Lower leg skin (tissue), 3 donors: ENCODE measurements at regions not wholly inside any gene's neighbourhood (a gene's known extent, or its start where the extent isn't known, plus 50 kb on each side); places are given as distances from the start of the nearest gene placed in this dataset.

Source experiments
- CTCF ChIP-seq, 3 donors: fragments of 450-650 bp; IDR thresholded peaks; one replicate each; pipeline ENCODE4 v1.5.1; 2016; ENCODE audit warnings: antibody characterized with exemption in 3 of 3, mild to moderate bottlenecking in 3 of 3, moderate library complexity in 2 of 3
- POLR2A ChIP-seq, 2 donors: fragments of 450-650 bp; IDR thresholded peaks; one replicate each; pipeline ENCODE4 v1.6.1; 2016 to 2017; ENCODE audit warnings: antibody characterized with exemption in 2 of 2, mild to moderate bottlenecking in 1 of 2, moderate library complexity in 1 of 2

- TF ChIP-seq CTCF (IDR thresholded peaks at IDR 0.05) (no peak), POLR2A (IDR thresholded peaks at IDR 0.05) (no peak)
These were observed 327.8 kb upstream of the TBX18 start for GRCh38 chr6:85092226-85092625.
